ENCODE measurements at regions not wholly inside any gene's neighbourhood (a gene's known extent, or its start where the extent isn't known, plus 50 kb on each side); places are given as distances from the start of the nearest gene placed in this dataset.
A peak's percentile ranks its signal among the peaks of the same experiment; 100 is the strongest.

- TF ChIP-seq HCFC1 (IDR thresholded peaks at IDR 0.05; ENCODE audit: low read length) = no peak
- peak; percentile 60 for TF ChIP-seq SP1 (IDR thresholded peaks at IDR 0.05; ENCODE audit: low read depth, low read length)
- TF ChIP-seq MYB (IDR thresholded peaks at IDR 0.05; ENCODE audit: borderline replicate concordance, low read depth, low read length) = no peak
- no peak for TF ChIP-seq FOS (IDR thresholded peaks at IDR 0.05; ENCODE audit: borderline replicate concordance, extremely low read depth, insufficient read length)
- no peak for TF ChIP-seq SUZ12 (IDR thresholded peaks at IDR 0.05; ENCODE audit: unreplicated experiment)
- no peak for TF ChIP-seq SPI1 (IDR thresholded peaks at IDR 0.05; ENCODE audit: borderline replicate concordance, insufficient read depth, low read depth, low read length)
- 0 out of 2 replicates have a peak, but pooled peaks have one; percentile 27 for TF ChIP-seq PML (IDR thresholded peaks at IDR 0.05; ENCODE audit: low read length)
- peak; percentile 47 for TF ChIP-seq MYC (IDR thresholded peaks at IDR 0.05; ENCODE audit: insufficient read depth, insufficient read length, insufficient replicate concordance, low read length, severe bottlenecking)
- TF ChIP-seq POLR2A (IDR thresholded peaks at IDR 0.05; ENCODE audit: low read depth, low read length) = peak; percentile 77
- no peak for TF ChIP-seq NFYB (IDR thresholded peaks at IDR 0.05; ENCODE audit: insufficient read depth, low read depth, low read length)
- peak; percentile 70; the same call in 1 of the 2 replicates for TF ChIP-seq TBL1XR1 (IDR thresholded peaks at IDR 0.05; ENCODE audit: low read depth, low read length)
- TF ChIP-seq IRF3 (IDR thresholded peaks at IDR 0.05) = no peak
- TF ChIP-seq JUND (IDR thresholded peaks at IDR 0.05; ENCODE audit: low read depth, low read length) = no peak
- TF ChIP-seq ZSCAN29 (IDR thresholded peaks at IDR 0.05) = 0 out of 2 replicates have a peak, but pooled peaks have one; percentile 33
- no peak for TF ChIP-seq CREB1 (IDR thresholded peaks at IDR 0.05; ENCODE audit: low read depth)
- TF ChIP-seq PAX5 (IDR thresholded peaks at IDR 0.05; ENCODE audit: borderline replicate concordance, low read depth, low read length) = no peak
- TF ChIP-seq LARP7 (IDR thresholded peaks at IDR 0.05) = peak; percentile 98
- TF ChIP-seq, protein P1, sequence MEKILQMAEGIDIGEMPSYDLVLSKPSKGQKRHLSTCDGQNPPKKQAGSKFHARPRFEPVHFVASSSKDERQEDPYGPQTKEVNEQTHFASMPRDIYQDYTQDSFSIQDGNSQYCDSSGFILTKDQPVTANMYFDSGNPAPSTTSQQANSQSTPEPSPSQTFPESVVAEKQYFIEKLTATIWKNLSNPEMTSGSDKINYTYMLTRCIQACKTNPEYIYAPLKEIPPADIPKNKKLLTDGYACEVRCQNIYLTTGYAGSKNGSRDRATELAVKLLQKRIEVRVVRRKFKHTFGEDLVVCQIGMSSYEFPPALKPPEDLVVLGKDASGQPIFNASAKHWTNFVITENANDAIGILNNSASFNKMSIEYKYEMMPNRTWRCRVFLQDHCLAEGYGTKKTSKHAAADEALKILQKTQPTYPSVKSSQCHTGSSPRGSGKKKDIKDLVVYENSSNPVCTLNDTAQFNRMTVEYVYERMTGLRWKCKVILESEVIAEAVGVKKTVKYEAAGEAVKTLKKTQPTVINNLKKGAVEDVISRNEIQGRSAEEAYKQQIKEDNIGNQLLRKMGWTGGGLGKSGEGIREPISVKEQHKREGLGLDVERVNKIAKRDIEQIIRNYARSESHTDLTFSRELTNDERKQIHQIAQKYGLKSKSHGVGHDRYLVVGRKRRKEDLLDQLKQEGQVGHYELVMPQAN (conservative IDR thresholded peaks at IDR 0.05) = peak; percentile 60
- TF ChIP-seq TCF3 (IDR thresholded peaks at IDR 0.05; ENCODE audit: borderline replicate concordance, insufficient read depth, low read depth, low read length) = 0 out of 2 replicates have a peak, but pooled peaks have one; percentile 28
- TF ChIP-seq PKNOX1 (IDR thresholded peaks at IDR 0.05) = no peak
- peak; percentile 79 for TF ChIP-seq NR2F1 (conservative IDR thresholded peaks at IDR 0.05)
- peak; percentile 92 for TF ChIP-seq SMARCA5 (IDR thresholded peaks at IDR 0.05)
- TF ChIP-seq, protein P2, sequence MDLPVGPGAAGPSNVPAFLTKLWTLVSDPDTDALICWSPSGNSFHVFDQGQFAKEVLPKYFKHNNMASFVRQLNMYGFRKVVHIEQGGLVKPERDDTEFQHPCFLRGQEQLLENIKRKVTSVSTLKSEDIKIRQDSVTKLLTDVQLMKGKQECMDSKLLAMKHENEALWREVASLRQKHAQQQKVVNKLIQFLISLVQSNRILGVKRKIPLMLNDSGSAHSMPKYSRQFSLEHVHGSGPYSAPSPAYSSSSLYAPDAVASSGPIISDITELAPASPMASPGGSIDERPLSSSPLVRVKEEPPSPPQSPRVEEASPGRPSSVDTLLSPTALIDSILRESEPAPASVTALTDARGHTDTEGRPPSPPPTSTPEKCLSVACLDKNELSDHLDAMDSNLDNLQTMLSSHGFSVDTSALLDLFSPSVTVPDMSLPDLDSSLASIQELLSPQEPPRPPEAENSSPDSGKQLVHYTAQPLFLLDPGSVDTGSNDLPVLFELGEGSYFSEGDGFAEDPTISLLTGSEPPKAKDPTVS (IDR thresholded peaks at IDR 0.05; ENCODE audit: low read depth, low read length) = no peak
- no peak for TF ChIP-seq USF1 (IDR thresholded peaks at IDR 0.05; ENCODE audit: borderline replicate concordance, extremely low read length, insufficient read depth, low read depth, low read length)
- no peak for TF ChIP-seq HDGF (IDR thresholded peaks at IDR 0.05)
- peak; percentile 44 for TF ChIP-seq KLF5 (IDR thresholded peaks at IDR 0.05; ENCODE audit: partially characterized antibody)
Measured at GRCh38 chr14:89618811-89619551, 201.9 kb upstream of the FOXN3 start (continued).

Measured in GM12878 (cell line).